Muscle of leg (tissue), 3 donors: ENCODE measurements at regions not wholly inside any gene's neighbourhood (a gene's known extent, or its start where the extent isn't known, plus 50 kb on each side); places are given as distances from the start of the nearest gene placed in this dataset.

ENCODE experiments used
- DNase-seq: peaks from one replicate; pipeline ENCODE4 v3.0.0; 2013
- H3K27ac ChIP-seq: one replicate; pipeline ENCODE4 v1.5.1; 2013; ENCODE audit warnings: mild to moderate bottlenecking, low read length, control low read depth
- H3K27me3 ChIP-seq: one replicate; pipeline ENCODE4 v1.6.1; 2013; ENCODE audit warnings: low read length; ENCODE audit not compliant: control insufficient read depth, insufficient read depth
- H3K36me3 ChIP-seq: one replicate; pipeline ENCODE4 v1.6.1; 2013; ENCODE audit warnings: low read length; ENCODE audit not compliant: control insufficient read depth, insufficient read depth
- H3K4me1 ChIP-seq: one replicate; pipeline ENCODE4 v1.6.1; 2013; ENCODE audit warnings: low read length; ENCODE audit not compliant: control insufficient read depth, insufficient read depth
- H3K4me3 ChIP-seq: one replicate; pipeline ENCODE4 v1.5.1; 2013; ENCODE audit warnings: low read length, control low read depth
- H3K9me3 ChIP-seq: replicated peaks from 2 replicates; pipeline ENCODE4 v1.6.1; 2013; ENCODE audit warnings: low read depth, low read length; ENCODE audit not compliant: control insufficient read depth
- WGBS: methylation state at CpG from one replicate; pipeline ENCODE4 v1.1.5; 2013; ENCODE audit warnings: missing lambda C conversion rate; ENCODE audit not compliant: insufficient coverage; 5-methylcytosine and 5-hydroxymethylcytosine counted together

DNA sequence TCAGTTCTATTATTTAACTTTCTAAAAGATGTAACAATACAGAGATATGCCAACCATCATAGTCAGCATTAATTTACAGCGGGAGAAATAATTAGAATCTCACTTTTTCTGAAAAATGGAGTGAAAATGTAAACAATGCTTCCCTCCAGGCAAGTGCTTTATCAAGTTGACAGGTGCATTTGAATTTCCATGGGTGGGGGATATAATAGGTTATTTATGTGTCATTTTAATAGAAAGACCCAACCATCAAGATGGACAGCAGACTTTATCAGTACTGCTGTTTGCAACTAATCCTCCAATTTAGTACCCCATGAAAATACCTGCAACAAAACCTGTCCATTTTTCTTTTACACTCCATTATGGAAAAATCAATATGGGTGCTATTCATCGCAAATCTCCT lies 780.1 kb downstream of the TFAP2A start:
- no peak overlapping the region for H3K4me3 ChIP-seq
- WGBS, result no CpG with 5 or more reads among the region's 2 CpGs
- no peaks in the 10 kb centered on the region for H3K9me3 ChIP-seq

DNA sequence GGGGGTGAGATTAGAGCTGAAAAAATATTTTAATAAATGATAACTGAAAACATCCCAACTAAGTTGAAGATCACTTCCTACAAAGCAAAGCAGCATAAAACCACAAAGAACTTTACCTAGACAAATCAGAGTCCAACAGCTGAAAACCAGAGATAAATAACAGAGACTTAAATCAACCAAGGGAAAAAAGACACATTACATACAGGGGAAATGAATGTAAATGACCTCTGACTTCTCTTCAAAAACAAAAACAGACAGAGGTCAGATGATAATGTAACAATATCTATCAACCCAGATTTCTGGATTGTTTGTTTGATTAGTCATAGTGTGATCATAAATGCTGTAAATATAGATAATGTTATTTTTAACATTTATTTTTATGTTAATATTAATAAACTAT lies 782.8 kb downstream of the TFAP2A start:
- Histone ChIP-seq H3K4me3 (no peak overlapping the region), H3K27ac (no peak overlapping the region), H3K4me1 (no peaks in the 10 kb centered on the region), H3K36me3 (no peaks in the 10 kb centered on the region), H3K27me3 (no peaks in the 10 kb centered on the region), H3K9me3 (peaks cover 2% of the 10 kb centered on the region)
- DNase-seq, result no peak

More for the DNA sequence above, 780.1 kb downstream of the TFAP2A start:
- Histone ChIP-seq H3K27ac (no peak overlapping the region), H3K27me3 (no peaks in the 10 kb centered on the region), H3K36me3 (no peaks in the 10 kb centered on the region), H3K4me1 (no peaks in the 10 kb centered on the region)
- DNase-seq, result no peak

DNA sequence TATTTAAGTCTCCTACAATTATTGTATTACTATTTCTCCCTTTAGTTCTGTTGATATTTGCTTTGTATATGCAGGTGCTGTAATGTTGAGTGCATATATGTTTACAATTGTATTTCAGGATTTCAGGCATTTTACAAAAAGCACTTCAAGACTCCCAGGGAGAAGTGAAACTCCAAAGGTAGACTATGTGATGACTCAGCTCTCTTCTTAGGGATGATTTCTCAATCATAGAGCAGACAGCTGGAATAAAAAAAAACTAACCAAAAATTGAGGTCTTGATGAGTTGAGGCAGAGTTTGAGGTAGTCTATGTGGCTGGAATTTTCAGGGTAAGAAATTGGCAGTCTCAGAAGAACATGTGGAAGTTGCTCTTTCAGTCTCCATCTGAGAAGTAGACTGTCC lies 786.1 kb downstream of the TFAP2A start:
- Histone ChIP-seq H3K9me3 (peaks cover 6% of the 10 kb centered on the region), H3K4me1 (no peaks in the 10 kb centered on the region), H3K27me3 (no peaks in the 10 kb centered on the region), H3K36me3 (no peaks in the 10 kb centered on the region), H3K4me3 (no peak overlapping the region), H3K27ac (no peak overlapping the region)
- no peak for DNase-seq

DNA sequence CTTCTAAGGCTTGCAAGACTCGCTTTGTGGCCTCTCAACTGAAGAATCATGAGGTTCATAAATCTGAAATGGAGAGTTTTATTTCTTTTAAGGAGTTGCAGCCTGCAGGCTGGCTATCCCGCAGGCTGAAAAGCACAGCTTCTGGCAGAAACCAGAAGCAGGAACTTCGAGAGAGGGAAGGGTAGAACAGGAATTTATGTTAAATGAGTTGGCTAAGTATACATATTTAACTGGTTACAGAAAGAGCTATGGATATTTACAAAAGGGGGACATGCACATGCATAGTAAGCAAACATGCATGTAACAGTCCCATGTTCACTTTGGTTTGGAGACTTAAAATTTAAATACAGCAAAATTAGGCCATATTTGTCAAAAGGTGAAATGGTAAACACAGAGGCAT lies 787.0 kb downstream of the TFAP2A start:
- peaks cover 6% of the 10 kb centered on the region for H3K9me3 ChIP-seq
- WGBS, result 46% methylated on average over 3 of the region's 3 CpGs

DNA sequence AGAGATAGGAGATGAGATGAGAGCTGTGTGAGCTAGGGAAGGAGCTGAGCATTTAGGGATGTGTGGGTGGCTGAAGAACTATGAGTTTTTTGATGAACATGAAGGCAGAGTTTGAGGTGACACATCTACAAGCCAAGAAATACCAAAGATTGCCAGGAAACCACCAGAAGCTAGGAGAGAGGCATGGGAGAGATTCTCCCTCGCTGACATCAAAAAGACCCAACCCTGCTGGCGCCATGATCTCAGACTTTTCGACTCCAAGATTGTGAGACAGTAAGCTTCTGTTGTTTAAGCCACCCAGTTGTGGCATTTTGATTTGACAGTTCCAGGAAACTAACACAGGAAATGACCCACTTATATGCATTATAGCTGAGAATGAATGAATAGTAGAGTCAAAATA lies 790.9 kb downstream of the TFAP2A start:
- no peak for DNase-seq
- Histone ChIP-seq H3K4me3 (no peak overlapping the region), H3K27ac (no peak overlapping the region), H3K4me1 (no peaks in the 10 kb centered on the region), H3K27me3 (no peaks in the 10 kb centered on the region), H3K36me3 (no peaks in the 10 kb centered on the region), H3K9me3 (peaks cover 5% of the 10 kb centered on the region)
- WGBS, result no CpG with 5 or more reads among the region's 3 CpGs

More for the DNA sequence above, 787.0 kb downstream of the TFAP2A start:
- no peak overlapping the region for H3K27ac ChIP-seq
- no peak for DNase-seq
- H3K4me1 ChIP-seq, result no peaks in the 10 kb centered on the region
- H3K4me3 ChIP-seq, result no peak overlapping the region
- H3K27me3 ChIP-seq, result no peaks in the 10 kb centered on the region
- no peaks in the 10 kb centered on the region for H3K36me3 ChIP-seq

DNA sequence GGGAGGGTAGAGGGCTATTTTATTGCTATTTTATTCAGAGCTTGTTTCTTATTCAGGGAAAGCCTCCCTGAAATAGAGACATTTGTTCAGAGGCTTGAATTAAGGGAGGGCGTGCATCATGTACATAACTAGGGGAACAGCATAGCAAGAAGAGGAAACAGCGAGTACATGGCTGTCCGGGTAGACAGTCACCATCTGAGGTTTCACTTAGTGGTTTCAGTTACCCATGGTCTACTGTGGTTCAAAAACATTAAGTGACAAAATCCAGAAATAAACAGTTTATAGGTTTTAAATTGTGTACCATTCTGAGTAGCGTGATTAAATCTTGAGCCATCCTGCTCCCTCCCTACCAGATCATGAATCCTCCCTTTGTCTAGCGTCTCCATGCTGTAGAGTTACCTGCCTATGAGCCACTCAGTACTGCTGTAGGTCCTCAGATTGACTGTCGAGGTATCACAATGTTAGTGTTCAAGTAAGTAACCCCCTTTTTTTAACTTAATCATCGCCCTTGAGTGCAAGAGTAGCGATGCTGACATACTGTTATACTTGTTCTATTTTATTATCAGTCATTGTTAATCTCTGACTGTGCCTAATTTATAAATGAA lies 791.5 kb downstream of the TFAP2A start:
- Histone ChIP-seq H3K4me3 (no peak overlapping the region), H3K27me3 (no peaks in the 10 kb centered on the region), H3K4me1 (no peaks in the 10 kb centered on the region), H3K9me3 (peaks cover 4% of the 10 kb centered on the region), H3K27ac (no peak overlapping the region), H3K36me3 (no peaks in the 10 kb centered on the region)
- no peak for DNase-seq
- 85% methylated on average over 3 of the region's 8 CpGs for WGBS

DNA sequence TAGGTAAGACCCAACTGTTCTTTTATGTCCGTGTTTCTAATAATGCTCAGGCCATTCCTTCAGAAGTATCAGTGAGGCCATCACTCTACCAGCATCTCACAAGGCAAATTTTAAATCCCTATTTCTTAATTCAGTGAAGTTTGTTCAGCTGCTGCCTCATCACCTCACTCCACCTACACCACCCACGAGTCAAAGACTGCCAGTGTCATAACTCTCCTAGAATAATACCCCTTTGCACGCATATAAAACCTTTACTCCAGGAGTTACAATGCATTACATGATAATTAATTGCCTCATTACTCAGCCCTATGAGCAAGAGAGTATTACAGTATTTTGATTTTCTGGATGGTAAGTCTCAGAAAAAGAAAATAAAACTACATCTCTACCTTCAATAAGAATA lies 793.6 kb downstream of the TFAP2A start:
- Histone ChIP-seq H3K9me3 (peaks cover 4% of the 10 kb centered on the region), H3K4me1 (no peaks in the 10 kb centered on the region), H3K27ac (no peak overlapping the region), H3K4me3 (no peak overlapping the region), H3K27me3 (no peaks in the 10 kb centered on the region), H3K36me3 (no peaks in the 10 kb centered on the region)
- WGBS, result 100% methylated on average over 1 of the region's 3 CpGs
- no peak for DNase-seq

DNA sequence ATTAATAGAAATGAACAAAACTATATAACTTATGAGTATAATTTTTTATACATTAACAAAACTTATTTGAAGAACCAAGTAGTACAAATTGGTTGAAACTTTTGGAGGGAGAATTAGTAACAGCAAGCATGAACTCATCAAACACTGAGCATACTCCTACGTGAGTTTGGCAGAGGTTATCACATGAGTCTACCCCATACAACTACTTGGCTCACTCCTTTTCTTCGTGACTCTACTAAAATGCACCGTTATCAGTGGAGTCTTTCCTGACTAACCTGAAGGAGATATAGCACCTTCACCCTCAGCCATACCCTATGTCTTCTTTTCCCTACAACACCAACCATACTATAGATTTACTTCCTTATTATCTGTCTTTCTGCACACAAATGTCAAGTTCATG lies 794.2 kb downstream of the TFAP2A start:
- Histone ChIP-seq H3K27me3 (no peaks in the 10 kb centered on the region), H3K36me3 (no peaks in the 10 kb centered on the region), H3K4me3 (no peak overlapping the region), H3K9me3 (peaks cover 3% of the 10 kb centered on the region), H3K4me1 (no peaks in the 10 kb centered on the region), H3K27ac (no peak overlapping the region)
- WGBS, result 88% methylated on average over 3 of the region's 3 CpGs
- DNase-seq, result no peak

DNA sequence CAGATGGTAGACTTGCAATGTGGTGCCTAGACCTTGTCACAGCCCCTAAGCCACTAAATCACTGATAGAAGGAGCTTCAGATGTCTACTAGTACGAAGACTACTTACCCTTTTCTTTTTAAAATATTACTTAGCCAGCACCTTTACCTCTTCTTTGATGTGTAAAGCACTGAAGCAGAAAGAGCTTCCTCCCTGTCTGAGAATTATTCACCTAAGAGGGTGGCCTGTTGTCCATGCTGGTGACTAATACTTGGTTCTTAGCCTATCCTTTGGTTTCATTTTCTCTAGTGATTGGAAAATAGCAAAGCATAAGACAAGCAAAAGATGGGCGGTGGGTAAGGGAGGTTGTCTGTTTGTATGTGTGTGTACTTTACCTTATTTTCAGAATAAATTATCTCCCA lies 794.6 kb downstream of the TFAP2A start:
- WGBS, result no CpG with 5 or more reads among the region's 2 CpGs
- H3K4me3 ChIP-seq, result no peak overlapping the region
- H3K4me1 ChIP-seq, result no peaks in the 10 kb centered on the region
- no peak overlapping the region for H3K27ac ChIP-seq
- no peaks in the 10 kb centered on the region for H3K27me3 ChIP-seq
- H3K36me3 ChIP-seq, result no peaks in the 10 kb centered on the region
- no peaks in the 10 kb centered on the region for H3K9me3 ChIP-seq
- DNase-seq, result no peak

DNA sequence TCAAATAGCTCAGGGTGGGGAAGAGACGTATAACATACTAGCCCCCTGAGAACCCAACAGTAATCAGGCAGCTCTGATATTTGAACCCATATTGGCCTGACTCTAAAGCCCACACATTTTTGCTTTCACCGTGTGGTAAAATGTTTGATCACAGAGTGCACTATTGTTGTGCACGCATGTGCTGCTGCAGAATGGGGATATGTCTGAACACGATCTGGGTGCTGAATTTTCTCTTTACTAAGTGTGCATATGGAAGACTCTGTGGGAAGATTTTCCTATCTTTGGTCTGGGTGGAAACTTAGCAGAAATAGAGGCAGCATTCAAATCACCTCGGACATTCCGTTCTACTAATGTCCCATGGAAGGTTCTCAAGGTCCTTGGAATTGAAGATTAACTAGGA lies 800.1 kb downstream of the TFAP2A start:
- Histone ChIP-seq H3K27ac (no peak overlapping the region), H3K4me1 (no peaks in the 10 kb centered on the region), H3K27me3 (no peaks in the 10 kb centered on the region), H3K36me3 (no peaks in the 10 kb centered on the region), H3K4me3 (no peak overlapping the region), H3K9me3 (no peaks in the 10 kb centered on the region)
- DNase-seq, result no peak
- WGBS, result 41% methylated on average over 2 of the region's 6 CpGs

DNA sequence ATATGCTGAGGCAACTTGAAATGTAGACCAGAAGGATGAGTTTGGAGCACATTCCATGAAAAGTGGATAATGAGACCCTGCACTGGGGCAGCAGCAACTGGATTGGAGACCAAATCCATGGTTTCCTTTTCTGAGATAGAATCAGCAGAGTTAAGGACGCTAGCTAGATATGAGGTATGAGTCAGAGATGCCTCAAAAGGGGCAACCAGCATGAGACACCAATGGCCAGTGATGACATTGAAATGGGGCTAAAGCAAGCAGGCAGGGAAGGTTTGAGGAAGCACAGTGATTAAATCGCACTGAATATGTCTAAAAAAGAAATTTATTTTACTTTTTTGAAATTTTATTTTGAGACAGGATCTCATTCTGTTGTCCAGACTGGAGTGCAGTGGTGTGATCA lies 802.4 kb downstream of the TFAP2A start:
- 70% methylated on average over 1 of the region's 2 CpGs for WGBS
- Histone ChIP-seq H3K36me3 (no peaks in the 10 kb centered on the region), H3K4me1 (no peaks in the 10 kb centered on the region), H3K27ac (no peak overlapping the region), H3K9me3 (no peaks in the 10 kb centered on the region), H3K27me3 (no peaks in the 10 kb centered on the region), H3K4me3 (no peak overlapping the region)
- no peak for DNase-seq
